Ishikawa (cell line): ENCODE measurements at regions not wholly inside any gene's neighbourhood (a gene's known extent, or its start where the extent isn't known, plus 50 kb on each side); places are given as distances from the start of the nearest gene placed in this dataset.

Source experiments
- CEBPB ChIP-seq: IDR thresholded peaks from 2 replicates; pipeline ENCODE4 v1.6.1; 2012
- CREB1 ChIP-seq: IDR thresholded peaks from 2 replicates; pipeline ENCODE4 v1.6.1; 2012; ENCODE audit warnings: low read depth
- EGR1 ChIP-seq: IDR thresholded peaks from 2 replicates; pipeline ENCODE4 v1.6.1; 2012
- EP300 ChIP-seq: IDR thresholded peaks from 2 replicates; pipeline ENCODE4 v1.6.1; 2012; ENCODE audit warnings: borderline replicate concordance
- FOXM1 ChIP-seq: IDR thresholded peaks from 2 replicates; pipeline ENCODE4 v1.6.1; 2012; ENCODE audit warnings: low read depth, borderline replicate concordance
- MAX ChIP-seq: IDR thresholded peaks from 2 replicates; pipeline ENCODE4 v1.6.1; 2012
- NFIC ChIP-seq: IDR thresholded peaks from 2 replicates; pipeline ENCODE4 v1.6.1; 2012
- RAD21 ChIP-seq: IDR thresholded peaks from 2 replicates; pipeline ENCODE4 v1.6.1; 2012; ENCODE audit warnings: low read depth
- REST ChIP-seq: IDR thresholded peaks from 2 replicates; pipeline ENCODE4 v1.6.1; 2012; ENCODE audit warnings: low read depth, mild to moderate bottlenecking
- TAF1 ChIP-seq: IDR thresholded peaks from 2 replicates; pipeline ENCODE4 v1.6.1; 2012; ENCODE audit warnings: low read depth, mild to moderate bottlenecking
- TCF12 ChIP-seq: IDR thresholded peaks from 2 replicates; pipeline ENCODE4 v1.6.1; 2012; ENCODE audit warnings: low read depth
- USF1 ChIP-seq: IDR thresholded peaks from 2 replicates; pipeline ENCODE4 v1.6.1; 2012
- YY1 ChIP-seq: IDR thresholded peaks from 2 replicates; pipeline ENCODE4 v1.6.1; 2012; ENCODE audit warnings: low read depth
- ZBTB7A ChIP-seq: IDR thresholded peaks from 2 replicates; pipeline ENCODE4 v1.6.1; 2012; ENCODE audit warnings: low read depth

- TF ChIP-seq CEBPB (no peak), TAF1 (no peak), REST (no peak), EP300 (no peak), RAD21 (no peak), NFIC (no peak), FOXM1 (no peak), CREB1 (no peak), USF1 (no peak), MAX (no peak), TCF12 (no peak), ZBTB7A (no peak), YY1 (no peak), EGR1 (no peak)
Observed at GRCh38 chr15:29383367-29383766, 113.7 kb upstream of the NSMCE3 start.
